CD4-positive, alpha-beta T cell treated with Interleukin-15 for 4 hours (primary cell): ENCODE measurements at regions not wholly inside any gene's neighbourhood (a gene's known extent, or its start where the extent isn't known, plus 50 kb on each side); places are given as distances from the start of the nearest gene placed in this dataset.
"Not testable (repeated sequence)": the region's sequence is repeated elsewhere in the genome, so short reads cannot be mapped to it uniquely, and the experiment has no call there.

Source experiments
- DNase-seq: peaks from one replicate; pipeline ENCODE4 v3.0.0-alpha.2; 2020; ENCODE audit warnings: low spot score

- DNase-seq, result no peak
Measured at GRCh38 chr6:86256615-86257187, 614.0 kb upstream of the SYNCRIP start.

- DNase-seq, result no peak
Measured at GRCh38 chr6:86255973-86256372, 613.3 kb upstream of the SYNCRIP start.

- DNase-seq, result no peak
Measured at GRCh38 chr6:86251106-86251505, 608.4 kb upstream of the SYNCRIP start.

- DNase-seq, result no peak
Measured at GRCh38 chr6:86217906-86218305, 575.2 kb upstream of the SYNCRIP start.

- no peak for DNase-seq
Measured at GRCh38 chr6:86215323-86215722, 572.6 kb upstream of the SYNCRIP start.

- no peak for DNase-seq
Measured at GRCh38 chr6:86205980-86206379, 563.3 kb upstream of the SYNCRIP start.

- DNase-seq, result no peak
Measured at GRCh38 chr6:86203044-86203443, 560.4 kb upstream of the SYNCRIP start.

- no peak for DNase-seq
Measured at GRCh38 chr6:86193821-86194220, 551.1 kb upstream of the SYNCRIP start.

GRCh38 chr6:86192123-86192522 is 549.4 kb upstream of the SYNCRIP start:
- no peak for DNase-seq

- DNase-seq, result not testable (repeated sequence)
Measured at GRCh38 chr6:86175149-86175548, 532.5 kb upstream of the SYNCRIP start.

GRCh38 chr6:86154852-86155251 is 512.2 kb upstream of the SYNCRIP start:
- no peak for DNase-seq

GRCh38 chr6:86153521-86153920 is 510.8 kb upstream of the SYNCRIP start:
- no peak for DNase-seq

- no peak for DNase-seq
Measured at GRCh38 chr6:86152546-86152945, 509.9 kb upstream of the SYNCRIP start.

- DNase-seq, result no peak
Measured at GRCh38 chr6:86148586-86148985, 505.9 kb upstream of the SYNCRIP start.

- DNase-seq, result no peak
Measured at GRCh38 chr6:86147859-86148258, 505.2 kb upstream of the SYNCRIP start.

- no peak for DNase-seq
Measured at GRCh38 chr6:86147311-86147710, 504.6 kb upstream of the SYNCRIP start.

GRCh38 chr6:86146751-86147150 is 504.1 kb upstream of the SYNCRIP start:
- not testable (repeated sequence) for DNase-seq

GRCh38 chr6:86142326-86142725 is 499.6 kb upstream of the SYNCRIP start:
- DNase-seq, result no peak

- DNase-seq, result no peak
Measured at GRCh38 chr6:86128130-86128814, 485.6 kb upstream of the SYNCRIP start.

- no peak for DNase-seq
Measured at GRCh38 chr6:86122086-86122485, 479.4 kb upstream of the SYNCRIP start.

GRCh38 chr6:86118271-86118670 is 475.6 kb upstream of the SYNCRIP start:
- no peak for DNase-seq

GRCh38 chr6:86107985-86108384 is 465.3 kb upstream of the SYNCRIP start:
- DNase-seq, result no peak

GRCh38 chr6:86087954-86088353 is 445.3 kb upstream of the SYNCRIP start:
- DNase-seq, result no peak

- DNase-seq, result no peak
Measured at GRCh38 chr6:86079938-86080337, 437.3 kb upstream of the SYNCRIP start.
